Heart left ventricle (tissue), 16 donors: ENCODE measurements at regions not wholly inside any gene's neighbourhood (a gene's known extent, or its start where the extent isn't known, plus 50 kb on each side); places are given as distances from the start of the nearest gene placed in this dataset.

ENCODE experiments used
- ATAC-seq, 4 donors: fragments of 200-7000 bp; cut with Tn5 transposase; one replicate each; pipeline ENCODE4 v1.9.1; 2020 to 2022; ENCODE audit warnings: moderate library complexity in 4 of 4, mild to moderate bottlenecking in 3 of 4, moderate number of reproducible peaks in 1 of 4
- DNase-seq, 5 donors: peaks; one replicate each; pipeline ENCODE4 v3.0.0-alpha.2; 2020
- H3K27ac ChIP-seq, 12 donors: fragments of 200-600 bp; sonication (generic) in 4 of 12; one replicate each; pipeline versions ENCODE4 v1.5.0 to v1.8.0; 2016 to 2022; ENCODE audit warnings: mild to moderate bottlenecking in 2 of 12
- H3K27me3 ChIP-seq, 9 donors: fragments of 200-600 bp; sonication (generic) in 2 of 9; one replicate each; pipeline versions ENCODE4 v1.5.1 to v1.8.0; 2016 to 2022; ENCODE audit warnings: mild to moderate bottlenecking in 3 of 9
- H3K36me3 ChIP-seq, 9 donors: fragments of 200-600 bp; sonication (generic) in 2 of 9; one replicate each; pipeline versions ENCODE4 v1.5.0 to v1.8.0; 2018 to 2022; ENCODE audit warnings: mild to moderate bottlenecking in 2 of 9
- H3K4me1 ChIP-seq, 12 donors: fragments of 200-600 bp; sonication (generic) in 4 of 12; one replicate each; pipeline versions ENCODE4 v1.5.0 to v1.8.0; 2016 to 2022; ENCODE audit warnings: mild to moderate bottlenecking in 3 of 12
- H3K4me3 ChIP-seq, 12 donors: fragments of 200-600 bp; sonication (generic) in 4 of 12; one replicate each; pipeline versions ENCODE4 v1.5.0 to v1.8.0; 2017 to 2022; ENCODE audit warnings: mild to moderate bottlenecking in 9 of 12, moderate library complexity in 4 of 12
- H3K9me3 ChIP-seq, 12 donors: fragments of 200-600 bp; sonication (generic) in 4 of 12; one replicate each; pipeline versions ENCODE4 v1.5.0 to v1.8.0; 2016 to 2022; ENCODE audit warnings: mild to moderate bottlenecking in 1 of 12
- POLR2A ChIP-seq, 2 donors: fragments of 450-650 bp; IDR thresholded peaks; one replicate each; pipeline ENCODE4 v1.6.1; 2017; ENCODE audit warnings: antibody characterized with exemption in 2 of 2, mild to moderate bottlenecking in 2 of 2, moderate library complexity in 2 of 2
- WGBS, 4 donors: extraction: QIAGEN DNeasy Blood & Tissue Kit in 2 of 4; methylation state at CpG; one replicate each; pipeline versions ENCODE4 v1.1.5 to v1.1.7; 2013 to 2018; 5-methylcytosine and 5-hydroxymethylcytosine counted together
- intact Hi-C, 10 donors: fragments of 100-400 bp; cut with DNase I; formaldehyde crosslinking; loops; one replicate each; pipeline versions ENCODE4 v1.11.1 to v1.14.2; 2022
- TF ChIP-seq, protein P1 (sequence below), 12 donors: fragments of 200-600 bp; sonication (generic) in 4 of 12; IDR thresholded peaks; one replicate each; pipeline versions ENCODE4 v1.5.0 to v1.8.0; 2018 to 2022; ENCODE audit warnings: antibody characterized with exemption in 12 of 12, mild to moderate bottlenecking in 5 of 12
- donor health status: ischemic (EF 13 %, LVEDD 7.1; RV severe dilation, severe dysfunction).
- donor health status: healthy with polysubstance abuse.
- donor health status: DM: no; HTN: yes; CAD: no.
- donor health status: DM: no; HTN: no; CAD: no.
- donor health status: ischemic (EF 25% LVEDD 6.9; RV normal size, moderate dysfunction).
- donor health status: ischemic (EF 25% LVEDD 5.7; RV mildly dilated, moderate dysfunction).
- donor health status: healthy.
- donor health status: DM: yes; HTN: yes; CAD: no.
- donor health status: ischemic (EF 35%, LVEDD 5.7; RV mildly dilated, moderate dysfunction).
- donor health status: nonischemic (EF 11% LVEDD 7.7; RV severe dilation, severe dysfunction).
- donor health status: DM: yes; HTN: yes; CAD: no.
- donor health status: PGD.
- donor health status: ischemic (EF 29% LVEDD 5.4; RV normal size, mild dysfunction).
- donor health status: nonischemic (EF 23%, LVEDD 6.1; RV moderate dilation, normal function).

DNA sequence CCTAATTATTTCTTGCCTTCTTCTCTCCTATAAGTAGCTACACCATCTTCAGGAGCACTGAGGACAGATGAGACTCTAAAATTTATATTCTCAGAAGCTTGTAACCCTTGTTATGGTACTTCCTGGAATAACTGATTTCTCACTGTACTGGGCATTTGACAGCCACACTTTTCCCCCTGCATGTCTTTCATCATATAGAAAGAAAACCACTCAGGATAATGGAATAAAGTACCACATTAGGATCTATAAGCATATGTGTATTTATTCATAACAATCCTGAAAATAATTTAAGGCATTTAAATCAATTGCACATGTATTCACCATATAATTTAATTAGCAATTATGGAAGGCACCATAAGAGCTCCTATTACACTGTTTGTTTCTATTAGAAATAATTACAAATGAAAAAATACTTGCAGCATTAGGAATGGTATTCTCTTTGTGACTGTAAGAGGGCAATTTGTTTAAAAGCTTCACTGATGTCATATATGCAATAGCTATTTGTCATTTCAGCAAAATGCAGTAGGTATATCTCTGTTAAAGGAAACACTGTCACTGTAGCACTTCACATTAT is 216.9 kb upstream of the FSHR start:
- no peaks in the 10 kb centered on the region for H3K36me3 ChIP-seq
- no peaks in the 10 kb centered on the region for H3K9me3 ChIP-seq
- intact Hi-C loops = no loop called here
- H3K27ac ChIP-seq = no peak overlapping the region
- no peaks in the 10 kb centered on the region for H3K27me3 ChIP-seq
- no peak overlapping the region for H3K4me3 ChIP-seq
- DNase-seq (no peak), ATAC-seq (no peak)
- H3K4me1 ChIP-seq = no peaks in the 10 kb centered on the region
- TF ChIP-seq POLR2A (IDR thresholded peaks at IDR 0.05) = no peak
- TF ChIP-seq, protein P1, sequence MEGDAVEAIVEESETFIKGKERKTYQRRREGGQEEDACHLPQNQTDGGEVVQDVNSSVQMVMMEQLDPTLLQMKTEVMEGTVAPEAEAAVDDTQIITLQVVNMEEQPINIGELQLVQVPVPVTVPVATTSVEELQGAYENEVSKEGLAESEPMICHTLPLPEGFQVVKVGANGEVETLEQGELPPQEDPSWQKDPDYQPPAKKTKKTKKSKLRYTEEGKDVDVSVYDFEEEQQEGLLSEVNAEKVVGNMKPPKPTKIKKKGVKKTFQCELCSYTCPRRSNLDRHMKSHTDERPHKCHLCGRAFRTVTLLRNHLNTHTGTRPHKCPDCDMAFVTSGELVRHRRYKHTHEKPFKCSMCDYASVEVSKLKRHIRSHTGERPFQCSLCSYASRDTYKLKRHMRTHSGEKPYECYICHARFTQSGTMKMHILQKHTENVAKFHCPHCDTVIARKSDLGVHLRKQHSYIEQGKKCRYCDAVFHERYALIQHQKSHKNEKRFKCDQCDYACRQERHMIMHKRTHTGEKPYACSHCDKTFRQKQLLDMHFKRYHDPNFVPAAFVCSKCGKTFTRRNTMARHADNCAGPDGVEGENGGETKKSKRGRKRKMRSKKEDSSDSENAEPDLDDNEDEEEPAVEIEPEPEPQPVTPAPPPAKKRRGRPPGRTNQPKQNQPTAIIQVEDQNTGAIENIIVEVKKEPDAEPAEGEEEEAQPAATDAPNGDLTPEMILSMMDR (IDR thresholded peaks at IDR 0.05) = no peak

DNA sequence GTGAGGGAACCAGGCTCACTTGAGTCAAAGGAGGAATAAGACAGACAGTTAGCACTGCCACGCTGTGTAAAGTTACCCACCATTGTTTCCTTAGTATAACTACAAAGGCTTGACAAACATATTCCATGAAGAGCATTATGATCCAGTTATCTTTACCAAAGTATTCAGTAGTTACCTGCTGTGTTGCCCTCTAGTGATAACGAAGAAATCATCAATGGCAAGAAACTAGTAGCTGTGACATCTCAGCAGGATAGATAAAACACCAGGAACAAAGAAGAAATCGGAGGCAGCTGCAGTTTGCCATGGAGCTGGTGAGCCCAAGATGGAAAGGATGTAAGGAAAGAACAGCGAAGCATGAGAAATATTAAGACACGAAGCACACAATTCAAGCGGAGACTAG is 215.3 kb upstream of the FSHR start:
- ATAC-seq = no peak
- WGBS, 4 donors = 57 to 68% (median 65%) methylated on average over 6 of the region's 6 CpGs

DNA sequence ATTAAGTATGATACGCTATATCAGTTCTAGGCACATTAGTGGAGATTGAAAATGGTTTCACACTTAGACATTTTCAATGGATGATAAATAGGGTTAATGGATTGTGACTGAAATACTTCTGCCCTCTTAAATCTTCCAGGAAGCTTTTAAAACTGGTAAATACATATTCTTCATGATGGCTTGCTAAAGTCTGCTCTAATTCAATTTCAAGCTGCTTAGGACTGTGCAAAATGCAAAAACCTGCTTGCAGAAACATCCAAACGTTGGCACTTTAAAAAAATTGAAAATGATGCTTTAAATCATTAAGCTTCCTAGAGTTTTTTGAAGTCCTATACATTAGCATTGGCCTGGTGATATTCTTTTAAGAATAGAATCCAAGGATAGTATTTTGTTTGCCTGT is 214.8 kb upstream of the FSHR start:
- DNase-seq (no peak), ATAC-seq (no peak)
- Histone ChIP-seq H3K27ac (no peak overlapping the region), H3K36me3 (no peaks in the 10 kb centered on the region), H3K27me3 (no peaks in the 10 kb centered on the region), H3K9me3 (no peaks in the 10 kb centered on the region), H3K4me1 (no peaks in the 10 kb centered on the region), H3K4me3 (no peak overlapping the region)
- TF ChIP-seq, protein P1 (IDR thresholded peaks at IDR 0.05) = no peak
- TF ChIP-seq POLR2A (IDR thresholded peaks at IDR 0.05) = no peak
- 63 to 73% (median 71%) methylated on average over 2 of the region's 2 CpGs for WGBS, 4 donors
- intact Hi-C loops = no loop called here

More for the DNA sequence above, 215.3 kb upstream of the FSHR start:
- H3K27ac ChIP-seq = no peak overlapping the region
- DNase-seq = no peak
- H3K4me1 ChIP-seq = no peaks in the 10 kb centered on the region
- intact Hi-C loops = no loop called here
- no peaks in the 10 kb centered on the region for H3K9me3 ChIP-seq
- no peak overlapping the region for H3K4me3 ChIP-seq
- TF ChIP-seq, protein P1 (IDR thresholded peaks at IDR 0.05) = no peak
- no peaks in the 10 kb centered on the region for H3K27me3 ChIP-seq
- no peaks in the 10 kb centered on the region for H3K36me3 ChIP-seq

DNA sequence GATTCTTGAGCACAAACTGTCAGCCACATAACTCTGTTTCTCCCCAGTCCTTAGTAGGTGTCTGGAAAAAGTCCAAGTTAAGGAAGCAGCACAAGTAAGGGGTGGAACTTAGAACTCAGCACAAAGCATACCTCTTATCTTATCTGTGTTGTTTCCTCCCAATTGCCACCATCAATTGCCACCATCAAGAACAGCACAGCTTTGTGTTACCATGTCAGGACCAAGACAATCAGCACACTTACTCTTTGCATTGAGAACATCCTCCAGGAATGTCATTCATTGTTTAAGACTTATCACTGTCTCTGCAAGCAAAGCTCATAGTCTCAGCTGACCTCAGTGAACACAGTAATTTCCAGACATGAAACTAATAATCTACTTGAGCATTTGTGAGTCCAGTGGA is 212.7 kb upstream of the FSHR start:
- Histone ChIP-seq H3K27ac (no peak overlapping the region), H3K36me3 (no peaks in the 10 kb centered on the region), H3K4me1 (no peaks in the 10 kb centered on the region), H3K27me3 (no peaks in the 10 kb centered on the region), H3K9me3 (peaks cover 0 to 6% (median 0%) of the 10 kb centered on the region in 12 donors), H3K4me3 (no peak overlapping the region)
- TF ChIP-seq, protein P1 (IDR thresholded peaks at IDR 0.05) = no peak
- TF ChIP-seq POLR2A (IDR thresholded peaks at IDR 0.05) = no peak
- DNase-seq (no peak), ATAC-seq (no peak)
- intact Hi-C loops = no loop called here
